CMK (cell line): ENCODE measurements at regions not wholly inside any gene's neighbourhood (a gene's known extent, or its start where the extent isn't known, plus 50 kb on each side); places are given as distances from the start of the nearest gene placed in this dataset.

Experiments
- DNase-seq: peaks from one replicate; pipeline ENCODE4 v3.0.0-alpha.2; 2010; ENCODE audit warnings: low read depth

- no peak for DNase-seq
Measured at GRCh38 chr11:21825127-21825526, 367.8 kb upstream of the ANO5 start.

- DNase-seq: no peak
Measured at GRCh38 chr11:21838427-21838826, 354.5 kb upstream of the ANO5 start.

GRCh38 chr11:21839796-21840195, 353.1 kb upstream of the ANO5 start:
- no peak for DNase-seq

- no peak for DNase-seq
Measured at GRCh38 chr11:21861314-21861713, 331.6 kb upstream of the ANO5 start.

GRCh38 chr11:21865541-21865940, 327.3 kb upstream of the ANO5 start:
- no peak for DNase-seq

GRCh38 chr11:21866781-21867180, 326.1 kb upstream of the ANO5 start:
- no peak for DNase-seq

GRCh38 chr11:21877151-21877550, 315.7 kb upstream of the ANO5 start:
- DNase-seq: no peak

- no peak for DNase-seq
Measured at GRCh38 chr11:21883354-21883753, 309.5 kb upstream of the ANO5 start.

GRCh38 chr11:21888814-21889213, 304.1 kb upstream of the ANO5 start:
- no peak for DNase-seq

- DNase-seq: no peak
Measured at GRCh38 chr11:21892736-21893564, 299.9 kb upstream of the ANO5 start.

- DNase-seq: no peak
Measured at GRCh38 chr11:21893565-21893867, 299.4 kb upstream of the ANO5 start.

- no peak for DNase-seq
Measured at GRCh38 chr11:21894492-21894891, 298.4 kb upstream of the ANO5 start.

GRCh38 chr11:21895686-21896085, 297.2 kb upstream of the ANO5 start:
- no peak for DNase-seq

GRCh38 chr11:21896216-21896615, 296.7 kb upstream of the ANO5 start:
- no peak for DNase-seq

GRCh38 chr11:21896746-21897602, 295.9 kb upstream of the ANO5 start:
- no peak for DNase-seq

GRCh38 chr11:21897752-21898151, 295.1 kb upstream of the ANO5 start:
- no peak for DNase-seq

GRCh38 chr11:21908211-21908610, 284.7 kb upstream of the ANO5 start:
- DNase-seq: no peak

- no peak for DNase-seq
Measured at GRCh38 chr11:21909145-21909544, 283.7 kb upstream of the ANO5 start.

- DNase-seq: no peak
Measured at GRCh38 chr11:21911061-21911460, 281.8 kb upstream of the ANO5 start.

- DNase-seq: no peak
Measured at GRCh38 chr11:21912285-21912684, 280.6 kb upstream of the ANO5 start.

- no peak for DNase-seq
Measured at GRCh38 chr11:21921151-21921550, 271.7 kb upstream of the ANO5 start.

- no peak for DNase-seq
Measured at GRCh38 chr11:21924262-21924661, 268.6 kb upstream of the ANO5 start.

- DNase-seq: no peak
Measured at GRCh38 chr11:21927628-21928027, 265.3 kb upstream of the ANO5 start.
